Skeletal muscle tissue (tissue), 3 donors: ENCODE measurements at regions not wholly inside any gene's neighbourhood (a gene's known extent, or its start where the extent isn't known, plus 50 kb on each side); places are given as distances from the start of the nearest gene placed in this dataset.
"Not testable (repeated sequence)": the region's sequence is repeated elsewhere in the genome, so short reads cannot be mapped to it uniquely, and the experiment has no call there.

Experiments
- H3K27ac ChIP-seq: one replicate; pipeline ENCODE4 v1.7.0; 2013; ENCODE audit warnings: mild to moderate bottlenecking, low read depth, low read length, inconsistent platforms
- H3K27me3 ChIP-seq, 3 donors: one replicate each; pipeline ENCODE4 v1.7.0; 2013; ENCODE audit warnings: low read length in 3 of 3; ENCODE audit not compliant: control insufficient read depth in 3 of 3, insufficient read depth in 3 of 3
- H3K36me3 ChIP-seq, 3 donors: one replicate each; pipeline ENCODE4 v1.7.0; 2013; ENCODE audit warnings: low read length in 3 of 3; ENCODE audit not compliant: control insufficient read depth in 3 of 3, insufficient read depth in 3 of 3
- H3K4me1 ChIP-seq, 3 donors: one replicate each; pipeline ENCODE4 v1.7.0; 2013; ENCODE audit warnings: low read length in 3 of 3, mild to moderate bottlenecking in 3 of 3; ENCODE audit not compliant: control insufficient read depth in 3 of 3, insufficient read depth in 3 of 3
- H3K4me3 ChIP-seq, 3 donors: one replicate each; pipeline ENCODE4 v1.7.0; 2013; ENCODE audit warnings: low read length in 3 of 3
- H3K9ac ChIP-seq, 3 donors: one replicate each; pipeline ENCODE4 v1.7.0; 2013; ENCODE audit warnings: low read length in 3 of 3, mild to moderate bottlenecking in 3 of 3, moderate library complexity in 2 of 3, low read depth in 1 of 3
- H3K9me3 ChIP-seq, 3 donors: one replicate each; pipeline ENCODE4 v1.7.0; 2013; ENCODE audit warnings: low read length in 3 of 3; ENCODE audit not compliant: control insufficient read depth in 3 of 3
- donor health status: Osteomylitis.

- no peaks in the 10 kb centered on the region for H3K27me3 ChIP-seq
- no peak overlapping the region for H3K4me3 ChIP-seq
- no peak overlapping the region for H3K27ac ChIP-seq
- H3K9me3 ChIP-seq, result no peaks in the 10 kb centered on the region
- no peaks in the 10 kb centered on the region for H3K36me3 ChIP-seq
- no peak overlapping the region for H3K9ac ChIP-seq
- no peaks in the 10 kb centered on the region for H3K4me1 ChIP-seq
Measured at GRCh38 chr2:16348821-16349515, 316.7 kb downstream of the CYRIA start.

- Histone ChIP-seq H3K9ac (no peak overlapping the region), H3K27me3 (no peaks in the 10 kb centered on the region), H3K4me3 (no peak overlapping the region), H3K36me3 (no peaks in the 10 kb centered on the region), H3K9me3 (no peaks in the 10 kb centered on the region), H3K4me1 (no peaks in the 10 kb centered on the region), H3K27ac (no peak overlapping the region)
Measured at GRCh38 chr2:16346671-16347070, 319.0 kb downstream of the CYRIA start.

GRCh38 chr2:16345231-16345630 lies 320.4 kb downstream of the CYRIA start:
- H3K4me3 ChIP-seq, H3K36me3 ChIP-seq, H3K9ac ChIP-seq, H3K4me1 ChIP-seq, H3K9me3 ChIP-seq, H3K27ac ChIP-seq, H3K27me3 ChIP-seq: not testable (repeated sequence)

- Histone ChIP-seq H3K4me3 (no peak overlapping the region), H3K9ac (no peak overlapping the region), H3K9me3 (no peaks in the 10 kb centered on the region), H3K27ac (no peak overlapping the region), H3K4me1 (no peaks in the 10 kb centered on the region), H3K36me3 (no peaks in the 10 kb centered on the region), H3K27me3 (peaks cover 0 to 10% (median 0%) of the 10 kb centered on the region in 3 donors)
Measured at GRCh38 chr2:16339206-16339605, 326.4 kb downstream of the CYRIA start.

GRCh38 chr2:16338026-16338425 lies 327.6 kb downstream of the CYRIA start:
- H3K36me3 ChIP-seq, result no peaks in the 10 kb centered on the region
- H3K27ac ChIP-seq, result no peak overlapping the region
- H3K4me3 ChIP-seq, result no peak overlapping the region
- H3K9me3 ChIP-seq, result no peaks in the 10 kb centered on the region
- H3K27me3 ChIP-seq, result peaks cover 0 to 10% (median 0%) of the 10 kb centered on the region in 3 donors
- no peaks in the 10 kb centered on the region for H3K4me1 ChIP-seq
- H3K9ac ChIP-seq, result no peak overlapping the region

- H3K9ac ChIP-seq, result no peak overlapping the region
- H3K27me3 ChIP-seq, result peaks cover 0 to 10% (median 0%) of the 10 kb centered on the region in 3 donors
- no peak overlapping the region for H3K27ac ChIP-seq
- no peaks in the 10 kb centered on the region for H3K9me3 ChIP-seq
- H3K4me1 ChIP-seq, result no peaks in the 10 kb centered on the region
- H3K4me3 ChIP-seq, result no peak overlapping the region
- no peaks in the 10 kb centered on the region for H3K36me3 ChIP-seq
Measured at GRCh38 chr2:16336916-16337315, 328.7 kb downstream of the CYRIA start.

GRCh38 chr2:16336491-16336890 lies 329.1 kb downstream of the CYRIA start:
- Histone ChIP-seq H3K4me3 (no peak overlapping the region), H3K9me3 (no peaks in the 10 kb centered on the region), H3K27me3 (peaks cover 0 to 14% (median 0%) of the 10 kb centered on the region in 3 donors), H3K36me3 (no peaks in the 10 kb centered on the region), H3K4me1 (no peaks in the 10 kb centered on the region), H3K9ac (no peak overlapping the region), H3K27ac (no peak overlapping the region)

GRCh38 chr2:16335947-16336346 lies 329.7 kb downstream of the CYRIA start:
- no peak overlapping the region for H3K9ac ChIP-seq
- no peaks in the 10 kb centered on the region for H3K9me3 ChIP-seq
- H3K4me3 ChIP-seq, result no peak overlapping the region
- no peak overlapping the region for H3K27ac ChIP-seq
- H3K36me3 ChIP-seq, result no peaks in the 10 kb centered on the region
- H3K4me1 ChIP-seq, result no peaks in the 10 kb centered on the region
- H3K27me3 ChIP-seq, result peaks cover 0 to 10% (median 0%) of the 10 kb centered on the region in 3 donors

GRCh38 chr2:16335604-16335930 lies 330.1 kb downstream of the CYRIA start:
- Histone ChIP-seq H3K9ac (no peak overlapping the region), H3K4me1 (no peaks in the 10 kb centered on the region), H3K4me3 (no peak overlapping the region), H3K9me3 (no peaks in the 10 kb centered on the region), H3K27ac (no peak overlapping the region), H3K36me3 (no peaks in the 10 kb centered on the region), H3K27me3 (peaks cover 0 to 10% (median 0%) of the 10 kb centered on the region in 3 donors)

- Histone ChIP-seq H3K9ac (no peak overlapping the region), H3K4me3 (no peak overlapping the region), H3K4me1 (no peaks in the 10 kb centered on the region), H3K9me3 (no peaks in the 10 kb centered on the region), H3K27ac (no peak overlapping the region), H3K27me3 (peaks cover 0 to 10% (median 0%) of the 10 kb centered on the region in 3 donors), H3K36me3 (no peaks in the 10 kb centered on the region)
Measured at GRCh38 chr2:16334886-16335603, 330.6 kb downstream of the CYRIA start.
